Ovary (tissue), 7 donors: ENCODE measurements at regions not wholly inside any gene's neighbourhood (a gene's known extent, or its start where the extent isn't known, plus 50 kb on each side); places are given as distances from the start of the nearest gene placed in this dataset.

Source experiments
- DNase-seq, 5 donors: peaks; one replicate each; pipeline ENCODE4 v3.0.0-alpha.2; 2019 to 2020
- H3K27ac ChIP-seq, 2 donors: fragments of 200-600 bp; one replicate each; pipeline versions ENCODE4 v1.5.1 to v1.8.0; 2019 to 2022
- H3K27me3 ChIP-seq: fragments of 200-600 bp; one replicate; pipeline ENCODE4 v1.8.0; 2022
- H3K36me3 ChIP-seq: fragments of 200-600 bp; sonication (generic); one replicate; pipeline ENCODE4 v1.5.1; 2019
- H3K4me1 ChIP-seq: one replicate; pipeline ENCODE4 v1.8.1; 2013; ENCODE audit warnings: mild to moderate bottlenecking, moderate library complexity; ENCODE audit not compliant: insufficient read depth
- H3K4me3 ChIP-seq: fragments of 200-600 bp; sonication (generic); one replicate; pipeline ENCODE4 v1.5.1; 2017
- H3K9me3 ChIP-seq, 2 donors: fragments of 200-600 bp in 1 of 2; sonication (generic) in 1 of 2; one replicate each; pipeline versions ENCODE4 v1.5.1 to v1.8.1; 2013 to 2019; ENCODE audit warnings: mild to moderate bottlenecking in 1 of 2, moderate library complexity in 1 of 2
- EP300 ChIP-seq: sonication (generic); formaldehyde crosslinking; IDR thresholded peaks from one replicate; pipeline ENCODE4 v1.6.1; 2017; ENCODE audit warnings: antibody characterized with exemption
- POLR2A ChIP-seq: fragments of 450-650 bp; IDR thresholded peaks from one replicate; pipeline ENCODE4 v1.6.1; 2017; ENCODE audit warnings: antibody characterized with exemption, mild to moderate bottlenecking, moderate library complexity
- WGBS, 3 donors: extraction: QIAGEN DNeasy Blood & Tissue Kit in 1 of 3; methylation state at CpG; one replicate each; pipeline versions ENCODE4 v1.1.5 to v1.1.7; 2013 to 2017; 5-methylcytosine and 5-hydroxymethylcytosine counted together
- intact Hi-C, 4 donors: fragments of 100-400 bp; cut with DNase I; formaldehyde crosslinking; loops; one replicate each; pipeline versions ENCODE4 v1.11.0 to v1.15.1; 2022 to 2023
- TF ChIP-seq, protein P1 (sequence below), 3 donors: fragments of 450-650 bp in 2 of 3; fragments of 200-600 bp in 1 of 3; IDR thresholded peaks; one replicate each; pipeline versions ENCODE4 v1.5.1 to v1.8.0; 2016 to 2022; ENCODE audit warnings: antibody characterized with exemption in 3 of 3, mild to moderate bottlenecking in 1 of 3
- donor health status: DM: no; HTN: no; CAD: no; lungs with moderate emphysema.
- donor health status: DM: no; HTN: no; CAD: no.
- donor health status: Bipolar disorder and iron deficiency.
- donor health status: DM: no; HTN: no; CAD: no.
- donor health status: DM: yes; HTN: yes; CAD: no.

DNA sequence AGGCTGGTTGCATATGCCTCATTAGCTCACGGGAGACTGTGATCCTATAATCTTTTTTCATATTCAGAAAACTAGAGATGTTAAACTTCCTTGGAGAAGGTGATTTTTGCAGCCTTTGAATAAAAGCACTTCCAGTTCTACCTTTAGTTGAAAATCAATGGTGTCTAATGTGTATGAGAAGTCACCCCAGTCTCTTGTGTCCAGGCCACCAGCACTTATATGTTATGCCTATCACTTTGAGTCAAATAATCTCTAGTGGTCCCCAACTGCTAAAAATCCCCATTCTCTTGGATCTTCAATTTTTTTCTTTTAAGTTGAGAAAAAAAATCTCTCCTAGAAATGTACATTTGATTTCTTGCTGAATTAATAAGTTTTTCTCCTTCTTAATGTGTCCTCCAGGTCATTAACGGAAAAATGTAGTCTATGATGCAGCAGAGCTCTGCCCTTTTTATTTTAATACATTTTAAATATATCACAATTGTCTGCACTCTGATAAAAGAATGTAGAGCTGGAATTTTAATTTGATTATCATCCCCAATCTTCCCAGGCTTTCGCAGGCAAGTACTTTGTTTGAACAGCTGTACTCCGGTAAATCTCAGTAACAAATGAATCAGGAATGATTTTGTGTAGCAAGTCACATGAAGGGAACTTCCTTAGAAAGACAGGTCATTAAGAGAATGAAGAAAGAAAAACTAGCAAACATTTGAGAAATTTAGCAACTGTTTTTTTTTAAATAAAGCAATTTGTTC, 147.0 kb downstream of the SOX4 start:
- no peak for TF ChIP-seq EP300
- no peak for TF ChIP-seq POLR2A
- TF ChIP-seq, protein P1, sequence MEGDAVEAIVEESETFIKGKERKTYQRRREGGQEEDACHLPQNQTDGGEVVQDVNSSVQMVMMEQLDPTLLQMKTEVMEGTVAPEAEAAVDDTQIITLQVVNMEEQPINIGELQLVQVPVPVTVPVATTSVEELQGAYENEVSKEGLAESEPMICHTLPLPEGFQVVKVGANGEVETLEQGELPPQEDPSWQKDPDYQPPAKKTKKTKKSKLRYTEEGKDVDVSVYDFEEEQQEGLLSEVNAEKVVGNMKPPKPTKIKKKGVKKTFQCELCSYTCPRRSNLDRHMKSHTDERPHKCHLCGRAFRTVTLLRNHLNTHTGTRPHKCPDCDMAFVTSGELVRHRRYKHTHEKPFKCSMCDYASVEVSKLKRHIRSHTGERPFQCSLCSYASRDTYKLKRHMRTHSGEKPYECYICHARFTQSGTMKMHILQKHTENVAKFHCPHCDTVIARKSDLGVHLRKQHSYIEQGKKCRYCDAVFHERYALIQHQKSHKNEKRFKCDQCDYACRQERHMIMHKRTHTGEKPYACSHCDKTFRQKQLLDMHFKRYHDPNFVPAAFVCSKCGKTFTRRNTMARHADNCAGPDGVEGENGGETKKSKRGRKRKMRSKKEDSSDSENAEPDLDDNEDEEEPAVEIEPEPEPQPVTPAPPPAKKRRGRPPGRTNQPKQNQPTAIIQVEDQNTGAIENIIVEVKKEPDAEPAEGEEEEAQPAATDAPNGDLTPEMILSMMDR (IDR thresholded peaks at IDR 0.05), result no peak
- DNase-seq, result no peak
- intact Hi-C loops, result no loop called here
- H3K4me1 ChIP-seq, result no peaks in the 10 kb centered on the region
- H3K27ac ChIP-seq, result no peak overlapping the region
- 52 to 56% (median 55%) methylated on average over 4 of the region's 4 CpGs for WGBS, 3 donors
- no peaks in the 10 kb centered on the region for H3K36me3 ChIP-seq
- H3K4me3 ChIP-seq, result no peak overlapping the region
- H3K27me3 ChIP-seq, result no peaks in the 10 kb centered on the region
- H3K9me3 ChIP-seq, result no peaks in the 10 kb centered on the region

DNA sequence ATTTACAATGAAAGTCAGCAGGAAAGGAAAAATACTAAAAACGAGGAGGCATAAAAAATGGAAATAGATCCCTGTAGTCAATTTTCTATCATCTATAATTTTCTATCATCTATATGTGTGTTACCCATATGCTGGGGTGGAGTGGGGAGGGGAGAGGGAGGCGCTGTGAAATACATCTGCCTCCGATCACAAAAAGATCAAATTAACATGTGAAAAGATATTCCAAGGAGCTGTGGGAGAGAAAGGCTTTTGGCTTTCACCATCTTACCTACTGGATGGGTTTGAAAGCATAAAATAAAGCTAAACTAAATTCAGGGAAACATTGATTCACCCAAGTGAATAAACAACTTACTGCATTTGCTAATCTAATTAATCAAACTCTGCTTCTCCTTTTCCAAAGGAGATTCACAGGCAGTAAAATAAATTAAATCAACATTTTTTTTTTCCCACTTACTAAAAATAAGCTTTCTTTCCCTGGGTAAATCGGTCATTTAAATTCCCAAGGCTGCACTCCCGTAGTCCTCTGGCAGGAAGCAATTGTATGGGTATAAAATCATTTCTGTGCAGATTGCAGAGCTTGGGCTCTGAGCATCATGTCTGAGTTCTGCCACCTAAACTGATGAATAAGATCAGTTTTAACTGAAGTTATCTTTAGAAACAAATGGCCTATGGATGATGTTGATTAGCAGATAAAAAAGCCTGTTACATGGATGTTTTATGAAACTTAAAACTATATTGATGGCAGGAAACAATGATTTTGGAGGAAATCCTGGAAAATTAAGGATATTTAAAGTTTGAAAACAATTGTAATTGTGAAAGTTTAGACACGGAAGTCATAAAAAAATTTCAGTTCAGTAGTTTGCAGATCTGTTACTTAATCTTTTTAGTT, 147.9 kb downstream of the SOX4 start:
- 37 to 44% (median 43%) methylated on average over 6 of the region's 6 CpGs for WGBS, 3 donors
- no peak overlapping the region for H3K4me3 ChIP-seq
- H3K4me1 ChIP-seq, result no peaks in the 10 kb centered on the region
- H3K27me3 ChIP-seq, result no peaks in the 10 kb centered on the region
- no peaks in the 10 kb centered on the region for H3K9me3 ChIP-seq
- TF ChIP-seq EP300, result no peak
- intact Hi-C loops, result no loop called here
- no peaks in the 10 kb centered on the region for H3K36me3 ChIP-seq
- DNase-seq, result no peak
- H3K27ac ChIP-seq, result no peak overlapping the region

DNA sequence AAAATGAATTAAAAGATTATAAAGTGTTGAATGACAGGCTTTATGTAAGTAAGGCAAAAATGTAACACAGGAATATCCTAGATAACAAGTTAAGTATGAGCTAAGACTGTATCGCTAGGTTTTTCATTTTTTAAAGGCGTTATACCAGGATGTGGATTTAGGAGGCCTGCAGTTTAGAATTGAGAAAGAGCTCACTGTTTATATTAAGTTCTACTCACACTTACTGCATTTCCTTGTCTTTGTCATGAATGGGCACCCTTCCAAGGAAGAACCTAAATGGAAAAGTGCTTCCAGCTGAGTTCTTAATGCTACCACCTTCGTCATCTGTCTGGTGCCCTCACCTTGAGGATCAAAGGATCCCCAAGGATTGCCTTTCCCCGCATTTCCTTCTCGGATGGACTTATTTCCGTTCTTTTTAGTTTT, 148.7 kb downstream of the SOX4 start:
- no peak overlapping the region for H3K27ac ChIP-seq
- intact Hi-C loops, result no loop called here
- no peaks in the 10 kb centered on the region for H3K36me3 ChIP-seq
- DNase-seq, result no peak
- no peak overlapping the region for H3K4me3 ChIP-seq
- TF ChIP-seq EP300, result no peak
- TF ChIP-seq, protein P1 (IDR thresholded peaks at IDR 0.05), result no peak
- TF ChIP-seq POLR2A, result no peak
- H3K4me1 ChIP-seq, result no peaks in the 10 kb centered on the region
- H3K9me3 ChIP-seq, result no peaks in the 10 kb centered on the region
- WGBS, 3 donors, result 88 to 93% (median 89%) methylated on average over 6 of the region's 6 CpGs
- H3K27me3 ChIP-seq, result no peaks in the 10 kb centered on the region

DNA sequence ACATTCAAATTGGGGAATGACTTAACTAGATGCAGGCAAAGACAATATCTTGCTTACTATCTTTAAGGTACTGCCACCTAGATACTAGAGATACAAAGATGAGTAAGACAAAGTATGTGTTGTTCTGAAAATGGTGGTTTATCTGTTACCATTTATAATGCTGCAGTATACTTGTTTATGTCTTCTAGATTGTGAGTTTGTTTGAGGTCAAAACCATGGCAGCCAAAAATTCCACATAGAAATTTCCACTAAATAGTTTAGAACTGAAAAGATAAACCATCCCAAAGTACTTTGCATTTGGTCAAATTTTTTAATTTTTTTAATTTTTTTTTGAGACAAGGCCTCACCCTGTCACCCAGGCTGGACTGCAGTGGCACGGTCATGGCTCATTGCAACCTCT, 150.8 kb downstream of the SOX4 start:
- Histone ChIP-seq H3K27me3 (no peaks in the 10 kb centered on the region), H3K27ac (no peak overlapping the region), H3K9me3 (no peaks in the 10 kb centered on the region), H3K4me1 (peaks cover 1% of the 10 kb centered on the region), H3K4me3 (no peak overlapping the region), H3K36me3 (no peaks in the 10 kb centered on the region)
- DNase-seq, result no peak
- intact Hi-C loops, result no loop called here
- 82 to 90% (median 89%) methylated on average over 1 of the region's 1 CpG for WGBS, 3 donors
- TF ChIP-seq, protein P1 (IDR thresholded peaks at IDR 0.05), result no peak
- TF ChIP-seq POLR2A (no peak), EP300 (no peak)
